WTC11 (cell line): ENCODE measurements at regions not wholly inside any gene's neighbourhood (a gene's known extent, or its start where the extent isn't known, plus 50 kb on each side); places are given as distances from the start of the nearest gene placed in this dataset.

Source experiments
- ATAC-seq: fragments of 200-7000 bp; cut with Tn5 transposase; 2 replicates; pipeline ENCODE4 v1.10.0; 2021; ENCODE audit warnings: mild to moderate bottlenecking, moderate library complexity
- CTCF ChIA-PET: fragments of 300-600 bp; sonication (Branson Sonifier 250); formaldehyde crosslinking; loops from one replicate; lab custom pipeline; 2021; ENCODE audit warnings: antibody characterized with exemption; lab: Charles Lee
- POLR2A ChIA-PET: fragments of 350-600 bp; sonication (Branson Sonifier 250); formaldehyde crosslinking; loops from one replicate; lab custom pipeline; 2021; ENCODE audit warnings: antibody characterized with exemption; lab: Charles Lee
- DNase-seq: peaks from one replicate; pipeline ENCODE4 v3.0.0; 2021; ENCODE audit warnings: low spot score
- H3K27ac Mint-ChIP-seq: 2 replicates; pipeline ENCODE4 v1.8.0; 2021; ENCODE audit warnings: mixed read lengths
- H3K27me3 Mint-ChIP-seq: 2 replicates; pipeline ENCODE4 v1.8.0; 2021; ENCODE audit warnings: low read depth, mild to moderate bottlenecking, moderate library complexity, mixed read lengths
- H3K36me3 Mint-ChIP-seq: 2 replicates; pipeline ENCODE4 v1.8.0; 2021; ENCODE audit warnings: mixed read lengths
- H3K4me1 Mint-ChIP-seq: 2 replicates; pipeline ENCODE4 v1.8.0; 2022; ENCODE audit warnings: mixed read lengths
- H3K4me3 Mint-ChIP-seq: 2 replicates; pipeline ENCODE4 v1.8.0; 2021; ENCODE audit warnings: mild to moderate bottlenecking, moderate library complexity, mixed read lengths
- H3K9me3 Mint-ChIP-seq: 2 replicates; pipeline ENCODE4 v1.8.0; 2021; ENCODE audit warnings: mixed read lengths
- EMX1 ChIP-seq: fragments of 250-450 bp; sonication (Bioruptor Pico); IDR thresholded peaks from 2 replicates; pipeline ENCODE4 v1.8.0; 2021; ENCODE audit warnings: mild to moderate bottlenecking
- ETV6 ChIP-seq: sonication (generic); formaldehyde crosslinking; IDR thresholded peaks from 2 replicates; pipeline ENCODE4 v1.8.1; 2022; ENCODE audit warnings: mild to moderate bottlenecking, missing genetic modification reagents
- GABPB1 ChIP-seq: sonication (generic); formaldehyde crosslinking; IDR thresholded peaks from 2 replicates; pipeline ENCODE4 v1.8.1; 2023; ENCODE audit warnings: mild to moderate bottlenecking, missing genetic modification reagents
- GTF2I ChIP-seq: fragments of 250-450 bp; sonication (Bioruptor Pico); conservative IDR thresholded peaks from 2 replicates; pipeline ENCODE4 v1.4.0; 2021; ENCODE audit warnings: mild to moderate bottlenecking
- JUN ChIP-seq: sonication (generic); formaldehyde crosslinking; IDR thresholded peaks from 2 replicates; pipeline ENCODE4 v1.8.0; 2023; ENCODE audit warnings: mild to moderate bottlenecking, missing genetic modification reagents
- MYBL2 ChIP-seq: sonication (generic); formaldehyde crosslinking; IDR thresholded peaks from 2 replicates; pipeline ENCODE4 v1.8.1; 2023; ENCODE audit warnings: mild to moderate bottlenecking, moderate library complexity, missing genetic modification reagents
- PRRX2 ChIP-seq: fragments of 250-450 bp; sonication (Bioruptor Pico); IDR thresholded peaks from 2 replicates; pipeline ENCODE4 v1.8.0; 2021; ENCODE audit warnings: mild to moderate bottlenecking
- SP1 ChIP-seq: sonication (generic); formaldehyde crosslinking; conservative IDR thresholded peaks from 2 replicates; pipeline ENCODE4 v1.8.1; 2022; ENCODE audit warnings: missing genetic modification reagents
- TCF7 ChIP-seq: sonication (generic); formaldehyde crosslinking; IDR thresholded peaks from 2 replicates; pipeline ENCODE4 v1.8.0; 2022; ENCODE audit warnings: mild to moderate bottlenecking, low read depth, missing genetic modification reagents, moderate library complexity
- ZNF232 ChIP-seq: sonication (generic); formaldehyde crosslinking; IDR thresholded peaks from 2 replicates; pipeline ENCODE4 v1.8.0; 2022; ENCODE audit warnings: mild to moderate bottlenecking, missing genetic modification reagents
- ZNF416 ChIP-seq: fragments of 250-450 bp; sonication (Bioruptor Pico); IDR thresholded peaks from 2 replicates; pipeline ENCODE4 v1.9.0; 2021; ENCODE audit warnings: mild to moderate bottlenecking, inconsistent platforms
- TF ChIP-seq, protein P1 (sequence below): sonication (generic); formaldehyde crosslinking; IDR thresholded peaks from 2 replicates; pipeline ENCODE4 v1.8.0; 2022; ENCODE audit warnings: mild to moderate bottlenecking, missing genetic modification reagents
- TF ChIP-seq, protein P2 (sequence below): fragments of 250-450 bp; sonication (Bioruptor Pico); IDR thresholded peaks from 2 replicates; pipeline ENCODE4 v1.9.0; 2021; ENCODE audit warnings: mild to moderate bottlenecking
- TF ChIP-seq, protein P3 (sequence below): sonication (generic); formaldehyde crosslinking; IDR thresholded peaks from 2 replicates; pipeline ENCODE4 v1.8.0; 2023; ENCODE audit warnings: missing genetic modification reagents
- TF ChIP-seq, protein P4 (sequence below): sonication (generic); formaldehyde crosslinking; IDR thresholded peaks from 2 replicates; pipeline ENCODE4 v1.8.1; 2023; ENCODE audit warnings: mild to moderate bottlenecking, missing genetic modification reagents, moderate library complexity
- TF ChIP-seq, protein P5 (sequence below): sonication (generic); formaldehyde crosslinking; IDR thresholded peaks from 2 replicates; pipeline ENCODE4 v1.8.0; 2023; ENCODE audit warnings: missing genetic modification reagents, mild to moderate bottlenecking, borderline replicate concordance
- TF ChIP-seq, protein P6 (sequence below): sonication (generic); formaldehyde crosslinking; IDR thresholded peaks from 2 replicates; pipeline ENCODE4 v1.8.1; 2023; ENCODE audit warnings: mild to moderate bottlenecking, missing genetic modification reagents
- TF ChIP-seq, protein P7 (sequence below): fragments of 250-450 bp; sonication (Bioruptor Pico); conservative IDR thresholded peaks from 2 replicates; pipeline ENCODE4 v1.9.0; 2021; ENCODE audit warnings: mild to moderate bottlenecking
- TF ChIP-seq, protein P8 (sequence below): sonication (generic); formaldehyde crosslinking; IDR thresholded peaks from 2 replicates; pipeline ENCODE4 v1.8.1; 2023; ENCODE audit warnings: mild to moderate bottlenecking, missing genetic modification reagents, moderate library complexity

DNA sequence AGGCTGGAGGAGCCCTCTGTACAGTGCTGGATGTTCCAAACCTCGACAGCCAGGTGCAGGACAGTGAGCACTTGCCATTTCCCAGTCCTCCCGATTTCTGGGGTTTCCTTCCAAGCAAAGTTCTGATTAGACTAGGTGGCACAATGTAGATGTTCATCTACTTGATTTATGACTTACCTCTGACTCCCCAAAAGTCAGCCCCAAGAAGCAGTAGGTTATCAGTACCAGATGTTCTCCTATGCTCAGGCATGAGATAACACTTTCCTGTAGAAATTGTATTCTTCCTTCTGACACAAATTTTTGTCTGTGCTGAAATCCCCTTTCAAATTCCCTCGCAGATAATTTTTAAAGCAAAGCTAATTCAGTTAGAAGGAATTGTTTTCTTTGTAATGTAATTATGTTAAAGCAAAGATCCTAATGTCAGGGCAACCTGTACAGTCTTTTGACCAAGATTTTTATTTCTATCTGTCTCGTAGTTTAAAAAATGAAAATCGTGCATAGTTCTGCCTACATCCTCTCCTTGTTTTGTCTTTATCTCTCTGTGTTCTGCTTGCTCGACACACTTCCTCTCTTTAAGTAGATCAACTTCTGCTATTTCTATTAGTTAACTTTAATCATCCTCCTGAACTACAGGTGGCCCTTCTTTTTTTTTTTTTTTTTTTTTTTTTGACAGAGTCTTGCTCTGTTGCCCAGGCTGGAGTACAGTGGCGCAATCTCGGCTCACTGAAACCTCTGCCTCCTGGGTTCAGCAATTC, 102.4 kb upstream of the PJA2 start:
- H3K9me3 Mint-ChIP-seq, result no peaks in the 10 kb centered on the region
- no peak for DNase-seq
- no peak overlapping the region for H3K4me3 Mint-ChIP-seq
- ATAC-seq, result no peak
- ChIA-PET CTCF (no interaction called here), POLR2A (no interaction called here)
- no peak overlapping the region for H3K27ac Mint-ChIP-seq
- no peaks in the 10 kb centered on the region for H3K36me3 Mint-ChIP-seq
- TF ChIP-seq MYBL2 (CRISPR knock-in tag), result no peak
- TF ChIP-seq EMX1, result no peak
- TF ChIP-seq, protein P1, sequence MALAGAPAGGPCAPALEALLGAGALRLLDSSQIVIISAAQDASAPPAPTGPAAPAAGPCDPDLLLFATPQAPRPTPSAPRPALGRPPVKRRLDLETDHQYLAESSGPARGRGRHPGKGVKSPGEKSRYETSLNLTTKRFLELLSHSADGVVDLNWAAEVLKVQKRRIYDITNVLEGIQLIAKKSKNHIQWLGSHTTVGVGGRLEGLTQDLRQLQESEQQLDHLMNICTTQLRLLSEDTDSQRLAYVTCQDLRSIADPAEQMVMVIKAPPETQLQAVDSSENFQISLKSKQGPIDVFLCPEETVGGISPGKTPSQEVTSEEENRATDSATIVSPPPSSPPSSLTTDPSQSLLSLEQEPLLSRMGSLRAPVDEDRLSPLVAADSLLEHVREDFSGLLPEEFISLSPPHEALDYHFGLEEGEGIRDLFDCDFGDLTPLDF (CRISPR knock-in tag), result no peak
- TF ChIP-seq TCF7 (CRISPR knock-in tag), result no peak
- TF ChIP-seq, protein P2, sequence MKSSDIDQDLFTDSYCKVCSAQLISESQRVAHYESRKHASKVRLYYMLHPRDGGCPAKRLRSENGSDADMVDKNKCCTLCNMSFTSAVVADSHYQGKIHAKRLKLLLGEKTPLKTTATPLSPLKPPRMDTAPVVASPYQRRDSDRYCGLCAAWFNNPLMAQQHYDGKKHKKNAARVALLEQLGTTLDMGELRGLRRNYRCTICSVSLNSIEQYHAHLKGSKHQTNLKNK, result no peak
- TF ChIP-seq GABPB1 (CRISPR knock-in tag), result no peak
- TF ChIP-seq, protein P3, sequence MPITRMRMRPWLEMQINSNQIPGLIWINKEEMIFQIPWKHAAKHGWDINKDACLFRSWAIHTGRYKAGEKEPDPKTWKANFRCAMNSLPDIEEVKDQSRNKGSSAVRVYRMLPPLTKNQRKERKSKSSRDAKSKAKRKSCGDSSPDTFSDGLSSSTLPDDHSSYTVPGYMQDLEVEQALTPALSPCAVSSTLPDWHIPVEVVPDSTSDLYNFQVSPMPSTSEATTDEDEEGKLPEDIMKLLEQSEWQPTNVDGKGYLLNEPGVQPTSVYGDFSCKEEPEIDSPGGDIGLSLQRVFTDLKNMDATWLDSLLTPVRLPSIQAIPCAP (CRISPR knock-in tag), result no peak
- TF ChIP-seq JUN (CRISPR knock-in tag), result no peak
- TF ChIP-seq ZNF416 (CRISPR knock-in tag), result no peak
- TF ChIP-seq, protein P4, sequence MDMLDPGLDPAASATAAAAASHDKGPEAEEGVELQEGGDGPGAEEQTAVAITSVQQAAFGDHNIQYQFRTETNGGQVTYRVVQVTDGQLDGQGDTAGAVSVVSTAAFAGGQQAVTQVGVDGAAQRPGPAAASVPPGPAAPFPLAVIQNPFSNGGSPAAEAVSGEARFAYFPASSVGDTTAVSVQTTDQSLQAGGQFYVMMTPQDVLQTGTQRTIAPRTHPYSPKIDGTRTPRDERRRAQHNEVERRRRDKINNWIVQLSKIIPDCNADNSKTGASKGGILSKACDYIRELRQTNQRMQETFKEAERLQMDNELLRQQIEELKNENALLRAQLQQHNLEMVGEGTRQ, result no peak
- TF ChIP-seq PRRX2 (CRISPR knock-in tag), result no peak
- H3K27me3 Mint-ChIP-seq, result no peaks in the 10 kb centered on the region
- no peaks in the 10 kb centered on the region for H3K4me1 Mint-ChIP-seq

DNA sequence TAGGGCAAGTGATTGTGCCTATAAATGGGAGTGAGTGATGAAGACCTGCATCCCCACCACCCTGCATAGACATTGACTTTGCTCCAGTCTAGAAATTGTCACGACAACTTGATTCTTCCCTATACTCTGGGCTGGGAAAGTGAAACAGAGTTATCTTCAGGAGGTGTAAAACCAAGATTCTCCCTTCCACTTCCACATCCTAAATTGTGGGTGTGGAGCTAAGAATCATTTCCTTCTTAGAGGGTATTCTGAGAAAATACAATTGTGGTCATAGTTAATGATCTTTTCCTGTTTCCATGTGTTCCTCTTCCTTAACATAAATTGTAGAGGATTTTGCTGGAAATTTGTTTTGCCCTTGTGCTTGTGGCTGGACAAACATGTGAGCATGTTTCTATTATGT, 96.8 kb upstream of the PJA2 start:
- DNase-seq, result no peak
- no peaks in the 10 kb centered on the region for H3K4me1 Mint-ChIP-seq
- ATAC-seq, result no peak
- H3K9me3 Mint-ChIP-seq, result no peaks in the 10 kb centered on the region
- ChIA-PET CTCF (no interaction called here), POLR2A (no interaction called here)
- H3K27me3 Mint-ChIP-seq, result no peaks in the 10 kb centered on the region
- TF ChIP-seq ETV6 (CRISPR knock-in tag) (no peak), GTF2I (CRISPR knock-in tag) (no peak), ZNF232 (no peak), SP1 (CRISPR knock-in tag) (no peak)
- TF ChIP-seq, protein P5, sequence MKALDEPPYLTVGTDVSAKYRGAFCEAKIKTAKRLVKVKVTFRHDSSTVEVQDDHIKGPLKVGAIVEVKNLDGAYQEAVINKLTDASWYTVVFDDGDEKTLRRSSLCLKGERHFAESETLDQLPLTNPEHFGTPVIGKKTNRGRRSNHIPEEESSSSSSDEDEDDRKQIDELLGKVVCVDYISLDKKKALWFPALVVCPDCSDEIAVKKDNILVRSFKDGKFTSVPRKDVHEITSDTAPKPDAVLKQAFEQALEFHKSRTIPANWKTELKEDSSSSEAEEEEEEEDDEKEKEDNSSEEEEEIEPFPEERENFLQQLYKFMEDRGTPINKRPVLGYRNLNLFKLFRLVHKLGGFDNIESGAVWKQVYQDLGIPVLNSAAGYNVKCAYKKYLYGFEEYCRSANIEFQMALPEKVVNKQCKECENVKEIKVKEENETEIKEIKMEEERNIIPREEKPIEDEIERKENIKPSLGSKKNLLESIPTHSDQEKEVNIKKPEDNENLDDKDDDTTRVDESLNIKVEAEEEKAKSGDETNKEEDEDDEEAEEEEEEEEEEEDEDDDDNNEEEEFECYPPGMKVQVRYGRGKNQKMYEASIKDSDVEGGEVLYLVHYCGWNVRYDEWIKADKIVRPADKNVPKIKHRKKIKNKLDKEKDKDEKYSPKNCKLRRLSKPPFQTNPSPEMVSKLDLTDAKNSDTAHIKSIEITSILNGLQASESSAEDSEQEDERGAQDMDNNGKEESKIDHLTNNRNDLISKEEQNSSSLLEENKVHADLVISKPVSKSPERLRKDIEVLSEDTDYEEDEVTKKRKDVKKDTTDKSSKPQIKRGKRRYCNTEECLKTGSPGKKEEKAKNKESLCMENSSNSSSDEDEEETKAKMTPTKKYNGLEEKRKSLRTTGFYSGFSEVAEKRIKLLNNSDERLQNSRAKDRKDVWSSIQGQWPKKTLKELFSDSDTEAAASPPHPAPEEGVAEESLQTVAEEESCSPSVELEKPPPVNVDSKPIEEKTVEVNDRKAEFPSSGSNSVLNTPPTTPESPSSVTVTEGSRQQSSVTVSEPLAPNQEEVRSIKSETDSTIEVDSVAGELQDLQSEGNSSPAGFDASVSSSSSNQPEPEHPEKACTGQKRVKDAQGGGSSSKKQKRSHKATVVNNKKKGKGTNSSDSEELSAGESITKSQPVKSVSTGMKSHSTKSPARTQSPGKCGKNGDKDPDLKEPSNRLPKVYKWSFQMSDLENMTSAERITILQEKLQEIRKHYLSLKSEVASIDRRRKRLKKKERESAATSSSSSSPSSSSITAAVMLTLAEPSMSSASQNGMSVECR (CRISPR knock-in tag), result no peak
- TF ChIP-seq, protein P6, sequence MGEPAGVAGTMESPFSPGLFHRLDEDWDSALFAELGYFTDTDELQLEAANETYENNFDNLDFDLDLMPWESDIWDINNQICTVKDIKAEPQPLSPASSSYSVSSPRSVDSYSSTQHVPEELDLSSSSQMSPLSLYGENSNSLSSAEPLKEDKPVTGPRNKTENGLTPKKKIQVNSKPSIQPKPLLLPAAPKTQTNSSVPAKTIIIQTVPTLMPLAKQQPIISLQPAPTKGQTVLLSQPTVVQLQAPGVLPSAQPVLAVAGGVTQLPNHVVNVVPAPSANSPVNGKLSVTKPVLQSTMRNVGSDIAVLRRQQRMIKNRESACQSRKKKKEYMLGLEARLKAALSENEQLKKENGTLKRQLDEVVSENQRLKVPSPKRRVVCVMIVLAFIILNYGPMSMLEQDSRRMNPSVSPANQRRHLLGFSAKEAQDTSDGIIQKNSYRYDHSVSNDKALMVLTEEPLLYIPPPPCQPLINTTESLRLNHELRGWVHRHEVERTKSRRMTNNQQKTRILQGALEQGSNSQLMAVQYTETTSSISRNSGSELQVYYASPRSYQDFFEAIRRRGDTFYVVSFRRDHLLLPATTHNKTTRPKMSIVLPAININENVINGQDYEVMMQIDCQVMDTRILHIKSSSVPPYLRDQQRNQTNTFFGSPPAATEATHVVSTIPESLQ (CRISPR knock-in tag), result no peak
- TF ChIP-seq, protein P7, sequence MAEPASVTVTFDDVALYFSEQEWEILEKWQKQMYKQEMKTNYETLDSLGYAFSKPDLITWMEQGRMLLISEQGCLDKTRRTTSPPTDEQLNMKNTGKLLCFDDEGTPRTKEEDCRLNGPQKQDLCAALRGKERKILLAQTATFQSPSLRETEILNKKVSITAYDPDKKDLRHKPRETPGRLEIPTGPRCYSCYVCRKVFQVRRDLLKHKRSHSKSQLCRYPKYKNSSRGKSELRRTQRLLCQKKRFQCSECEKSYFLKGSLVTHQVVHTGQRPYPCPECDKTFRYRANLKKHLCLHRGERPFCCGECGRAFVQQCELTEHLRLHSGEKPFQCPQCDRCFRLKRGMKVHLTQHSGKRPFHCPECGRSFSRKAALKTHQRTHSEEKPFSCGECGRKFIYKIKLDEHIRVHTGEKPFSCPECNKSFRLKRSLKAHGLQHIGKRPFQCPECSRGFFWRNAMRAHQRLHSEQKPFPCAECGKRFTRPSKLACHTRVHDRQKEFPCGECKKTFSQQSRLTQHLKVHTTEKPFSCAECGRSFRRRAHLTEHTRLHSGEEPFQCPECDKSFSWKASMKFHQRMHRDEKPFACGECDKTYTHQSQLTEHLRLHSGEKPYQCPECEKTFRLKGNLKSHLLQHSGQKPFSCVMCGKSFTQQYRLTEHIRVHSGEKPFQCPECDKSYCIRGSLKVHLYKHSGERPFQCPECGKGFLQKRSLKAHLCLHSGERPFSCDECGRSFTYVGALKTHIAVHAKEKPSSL (CRISPR knock-in tag), result no peak
- TF ChIP-seq, protein P8, sequence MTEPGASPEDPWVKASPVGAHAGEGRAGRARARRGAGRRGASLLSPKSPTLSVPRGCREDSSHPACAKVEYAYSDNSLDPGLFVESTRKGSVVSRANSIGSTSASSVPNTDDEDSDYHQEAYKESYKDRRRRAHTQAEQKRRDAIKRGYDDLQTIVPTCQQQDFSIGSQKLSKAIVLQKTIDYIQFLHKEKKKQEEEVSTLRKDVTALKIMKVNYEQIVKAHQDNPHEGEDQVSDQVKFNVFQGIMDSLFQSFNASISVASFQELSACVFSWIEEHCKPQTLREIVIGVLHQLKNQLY (CRISPR knock-in tag), result no peak
- TF ChIP-seq, protein P3 (CRISPR knock-in tag), result no peak
- no peak overlapping the region for H3K4me3 Mint-ChIP-seq
- no peaks in the 10 kb centered on the region for H3K36me3 Mint-ChIP-seq
- no peak overlapping the region for H3K27ac Mint-ChIP-seq
